Colon (tissue), 2 donors: ENCODE measurements at regions not wholly inside any gene's neighbourhood (a gene's known extent, or its start where the extent isn't known, plus 50 kb on each side); places are given as distances from the start of the nearest gene placed in this dataset.

Experiments
- FAIRE-seq: peaks from 2 replicates; lab custom pipeline; 2012; peaks lifted over from hg19 to GRCh38; lab: Jason Lieb, UNC
- donor health status: control.
- donor health status: control.

- no peak for FAIRE-seq
Measured at GRCh38 chr20:51217347-51218045, 194.6 kb upstream of the KCNG1 start.

DNA sequence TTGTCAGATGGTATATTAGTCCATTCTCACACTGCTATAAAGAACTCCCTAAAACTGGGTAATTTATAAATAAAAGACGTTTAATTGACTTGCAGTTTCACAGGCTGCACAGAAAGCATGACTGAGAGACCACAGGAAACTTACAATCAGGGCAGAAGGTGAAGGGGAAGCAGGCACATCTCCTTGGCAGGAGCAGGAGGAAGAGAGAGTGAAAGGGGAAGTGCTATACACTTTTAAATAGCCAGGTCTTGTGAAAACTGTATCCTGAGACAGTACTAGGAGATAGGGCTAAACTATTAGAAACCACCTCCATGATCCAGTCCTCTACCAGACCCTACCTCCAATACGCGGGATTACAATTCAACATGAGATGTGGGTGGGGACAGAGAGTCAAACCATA, 193.9 kb upstream of the KCNG1 start:
- FAIRE-seq, result no peak

GRCh38 chr20:51212816-51213215, 189.9 kb upstream of the KCNG1 start:
- FAIRE-seq, result no peak

DNA sequence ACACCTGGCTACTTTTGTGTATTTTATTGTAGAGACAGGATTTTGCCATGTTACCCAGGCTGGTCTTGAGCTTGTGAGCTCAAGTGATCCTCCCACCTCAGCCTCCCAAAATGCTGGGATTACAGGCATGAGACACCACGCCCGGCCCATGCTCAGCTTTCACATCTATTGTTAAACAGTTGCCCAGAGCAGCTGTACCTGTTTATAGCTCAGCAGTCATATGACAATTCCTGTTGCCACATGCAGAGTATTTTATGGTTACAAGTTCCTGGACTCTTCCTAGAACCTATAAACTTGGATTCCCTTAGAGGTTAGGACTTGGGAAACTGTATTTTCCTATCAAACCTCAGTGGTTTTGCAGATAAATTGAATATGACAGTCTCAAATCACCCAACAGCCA, 188.3 kb upstream of the KCNG1 start:
- FAIRE-seq, result no peak

GRCh38 chr20:51210084-51210483, 187.2 kb upstream of the KCNG1 start:
- FAIRE-seq, result no peak

- FAIRE-seq, result no peak
Measured at GRCh38 chr20:51208162-51208561, 185.3 kb upstream of the KCNG1 start.

- no peak for FAIRE-seq
Measured at GRCh38 chr20:51206032-51206662, 183.2 kb upstream of the KCNG1 start.

- FAIRE-seq, result no peak
Measured at GRCh38 chr20:51204794-51205193, 181.9 kb upstream of the KCNG1 start.

- no peak for FAIRE-seq
Measured at GRCh38 chr20:51204051-51204715, 181.3 kb upstream of the KCNG1 start.

GRCh38 chr20:51202304-51202703, 179.4 kb upstream of the KCNG1 start:
- no peak for FAIRE-seq

GRCh38 chr20:51199920-51200319, 177.0 kb upstream of the KCNG1 start:
- no peak for FAIRE-seq

DNA sequence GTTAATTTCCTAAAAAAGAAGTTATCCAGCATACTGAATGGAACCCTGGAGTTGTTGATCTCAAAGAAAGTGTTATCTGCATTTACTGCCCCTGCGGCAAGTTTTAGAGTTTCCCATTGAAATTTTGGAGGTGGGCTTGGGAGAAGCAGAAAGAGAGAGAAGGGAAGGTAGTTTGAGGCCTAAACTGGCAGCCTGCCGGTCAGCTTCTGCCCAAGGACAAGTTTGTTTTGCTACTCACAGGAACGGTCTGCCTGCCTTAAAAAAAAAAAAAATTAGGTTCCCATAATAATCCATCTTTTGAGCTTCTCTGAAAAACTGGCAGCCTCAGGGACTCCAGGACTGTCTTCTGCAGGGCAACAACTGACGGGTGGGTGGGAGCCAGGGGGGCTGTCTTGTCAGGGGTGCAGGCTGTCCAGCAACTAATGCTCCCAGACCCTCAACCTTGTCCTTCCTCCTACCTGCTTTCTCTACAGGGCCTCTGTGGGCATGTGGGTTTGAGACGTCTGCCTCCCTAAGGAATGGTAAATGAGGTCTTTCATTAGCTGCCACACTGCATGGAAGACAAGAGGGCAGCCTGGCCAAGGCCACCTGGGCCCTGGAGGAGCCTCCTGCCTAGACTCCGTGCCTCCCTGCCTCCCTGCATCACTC, 176.1 kb upstream of the KCNG1 start:
- no peak for FAIRE-seq

GRCh38 chr20:51198238-51198637, 175.3 kb upstream of the KCNG1 start:
- FAIRE-seq, result no peak

DNA sequence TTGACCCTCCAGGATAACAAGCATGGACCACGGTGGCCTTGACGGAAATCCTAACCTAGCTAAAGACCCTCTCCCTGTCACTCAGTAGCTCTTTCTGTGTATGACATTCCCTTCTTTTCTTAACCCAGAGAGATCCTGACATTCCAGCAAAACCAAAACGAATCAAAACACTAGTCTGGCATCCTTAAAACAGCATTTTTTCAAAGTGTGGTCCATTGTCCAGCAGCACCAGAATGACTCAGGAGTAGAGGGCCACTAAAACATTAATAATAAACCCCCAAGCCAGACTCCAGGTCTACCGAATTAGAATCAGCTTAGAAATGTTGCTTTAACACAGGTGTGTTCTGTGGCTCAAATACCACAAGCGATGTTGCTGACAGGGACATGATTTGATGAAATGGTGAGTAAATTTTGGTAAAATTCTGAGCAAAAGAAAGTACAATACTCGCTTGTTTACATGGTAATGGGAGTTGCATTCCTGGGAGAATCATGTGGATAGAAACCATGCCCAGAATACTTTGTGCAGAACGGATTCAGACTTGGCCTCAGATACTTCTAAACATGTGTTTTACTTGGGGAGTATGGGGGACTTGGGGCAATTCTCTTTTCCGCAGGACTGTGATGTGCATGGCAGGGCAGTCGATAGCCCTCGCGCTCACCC, 174.2 kb upstream of the KCNG1 start:
- FAIRE-seq, result no peak

- FAIRE-seq, result no peak
Measured at GRCh38 chr20:51195990-51196389, 173.1 kb upstream of the KCNG1 start.

DNA sequence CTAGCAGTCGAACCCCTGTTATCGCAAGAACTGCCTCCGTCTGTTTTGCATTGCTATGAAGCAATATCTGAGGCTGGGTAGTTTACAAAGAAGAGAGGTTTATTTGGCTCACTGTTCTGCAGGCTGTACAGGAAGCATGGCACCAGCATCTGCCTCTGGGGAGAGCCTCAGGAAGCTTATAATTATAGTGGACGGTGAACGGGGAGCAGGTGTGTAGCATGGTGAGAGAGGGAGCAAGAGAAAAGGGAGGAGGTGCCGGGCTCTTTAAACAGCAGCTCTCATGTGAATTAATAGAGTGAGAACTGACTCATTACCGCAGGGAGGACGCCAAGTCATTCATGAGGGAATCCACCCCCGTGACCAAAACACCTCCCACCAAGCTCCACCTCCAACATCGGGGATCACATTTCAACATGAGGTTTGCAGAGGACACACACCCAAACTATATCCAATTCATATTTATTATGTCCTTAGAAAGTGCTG, 172.6 kb upstream of the KCNG1 start:
- FAIRE-seq, result no peak

GRCh38 chr20:51193066-51193772, 170.3 kb upstream of the KCNG1 start:
- FAIRE-seq, result no peak

- FAIRE-seq, result no peak
Measured at GRCh38 chr20:51190783-51191180, 167.9 kb upstream of the KCNG1 start.

DNA sequence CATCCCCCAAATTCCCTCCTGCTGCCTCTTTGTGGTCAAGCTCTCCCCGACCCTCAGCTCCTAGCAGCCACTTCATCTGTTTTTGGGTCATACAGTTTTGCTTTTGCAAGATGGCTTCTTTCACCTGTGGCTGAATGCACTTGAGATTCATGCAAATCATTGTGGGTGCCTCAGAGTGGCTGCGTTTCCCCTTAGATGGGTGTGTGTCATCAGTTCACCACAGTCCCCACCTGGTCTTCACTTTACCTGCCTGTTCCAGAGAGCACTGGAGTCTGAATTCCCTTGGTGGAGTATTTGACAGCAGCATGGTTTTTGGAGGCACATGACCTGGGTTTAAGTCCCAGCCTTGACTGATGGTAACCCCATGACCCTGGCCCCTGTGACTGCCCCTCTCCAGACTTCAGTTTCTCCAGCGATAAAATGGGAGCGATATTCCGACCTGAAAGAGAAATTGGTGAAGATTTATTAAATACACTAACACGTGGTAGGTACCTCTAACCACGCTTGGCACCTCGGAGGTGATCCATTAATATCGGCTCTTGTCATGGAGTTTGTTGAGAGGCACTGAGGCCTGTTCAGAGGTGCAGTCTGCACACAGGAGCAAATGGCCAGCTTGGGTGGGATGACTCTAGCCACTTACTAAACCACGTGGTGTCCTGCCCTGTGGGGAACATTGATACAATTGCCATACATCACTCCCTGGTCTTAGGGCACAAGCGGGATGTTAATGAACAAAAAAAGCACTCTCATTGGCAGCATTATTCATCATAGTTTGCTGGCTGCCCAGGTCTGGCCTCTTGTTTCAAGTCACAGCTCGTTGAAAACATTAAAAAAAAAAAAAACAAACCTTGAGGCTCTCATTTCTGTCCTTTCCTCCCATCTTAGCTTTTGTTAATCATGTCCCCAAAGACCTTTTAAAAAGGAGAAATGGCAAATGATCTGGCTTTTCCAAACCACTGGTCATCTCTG, 167.2 kb upstream of the KCNG1 start:
- no peak for FAIRE-seq

DNA sequence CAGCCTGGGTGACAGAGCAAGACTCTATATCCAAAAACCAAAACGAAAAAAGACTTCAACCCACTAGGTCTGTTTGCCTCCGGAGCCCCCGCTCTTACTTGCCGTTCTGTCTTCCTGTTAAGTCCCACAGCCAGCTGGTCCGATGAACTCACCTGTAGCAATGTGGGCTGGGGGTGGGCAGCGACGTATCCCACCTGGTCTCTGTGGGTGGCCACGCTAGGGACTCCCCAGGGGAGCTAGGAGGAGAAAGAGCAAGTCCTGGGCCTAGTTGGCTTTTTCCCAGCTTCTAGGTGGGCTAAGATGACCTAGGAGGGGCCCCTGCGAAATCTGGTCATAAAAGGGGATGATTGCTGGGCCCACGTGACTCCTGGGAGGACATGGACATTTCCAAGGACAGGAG, 166.0 kb upstream of the KCNG1 start:
- no peak for FAIRE-seq

GRCh38 chr20:51187261-51187660, 164.4 kb upstream of the KCNG1 start:
- no peak for FAIRE-seq
